Transverse colon (tissue), 4 donors: ENCODE measurements at regions not wholly inside any gene's neighbourhood (a gene's known extent, or its start where the extent isn't known, plus 50 kb on each side); places are given as distances from the start of the nearest gene placed in this dataset.

Source experiments
- CTCF ChIP-seq, 5 experiments: fragments of 200-600 bp in 3 of 5; fragments of 450-650 bp in 2 of 5; sonication (generic) in 3 of 5; IDR thresholded peaks; 1 replicate in 2 of 5; 2 replicates in 3 of 5; pipeline ENCODE4 v1.5.1; 2016 to 2017; ENCODE audit warnings: antibody characterized with exemption in 5 of 5, inconsistent platforms in 3 of 5, mild to moderate bottlenecking in 2 of 5, moderate library complexity in 1 of 5
- POLR2AphosphoS5 ChIP-seq, 3 donors: sonication (generic); formaldehyde crosslinking; IDR thresholded peaks; one replicate each; pipeline ENCODE4 v1.6.1; 2016; ENCODE audit warnings: antibody characterized with exemption in 3 of 3

DNA sequence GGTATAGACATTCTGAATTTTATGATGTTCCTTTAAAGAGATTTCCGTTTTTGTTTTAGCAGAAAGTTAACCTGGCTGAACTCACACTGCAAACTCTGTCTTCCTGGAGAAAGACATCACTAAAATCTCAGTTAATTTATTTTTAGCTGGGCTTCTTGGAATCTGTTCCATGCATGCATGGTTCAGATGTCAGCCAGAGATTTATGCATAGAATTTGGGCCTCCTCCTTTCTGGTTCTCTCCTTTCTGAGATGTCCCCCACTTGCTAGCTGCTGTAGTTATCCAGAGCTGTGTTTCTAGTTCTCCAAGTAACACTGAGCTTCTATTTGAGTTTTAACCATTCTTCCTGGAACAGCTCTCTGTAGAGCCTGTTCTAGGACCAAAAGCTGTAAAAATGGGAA lies 77.3 kb upstream of the TANC2 start:
- TF ChIP-seq CTCF (IDR thresholded peaks at IDR 0.05) (no peak), POLR2AphosphoS5 (IDR thresholded peaks at IDR 0.05) (no peak)
